ENCODE measurements at regions not wholly inside any gene's neighbourhood (a gene's known extent, or its start where the extent isn't known, plus 50 kb on each side); places are given as distances from the start of the nearest gene placed in this dataset.

DNA sequence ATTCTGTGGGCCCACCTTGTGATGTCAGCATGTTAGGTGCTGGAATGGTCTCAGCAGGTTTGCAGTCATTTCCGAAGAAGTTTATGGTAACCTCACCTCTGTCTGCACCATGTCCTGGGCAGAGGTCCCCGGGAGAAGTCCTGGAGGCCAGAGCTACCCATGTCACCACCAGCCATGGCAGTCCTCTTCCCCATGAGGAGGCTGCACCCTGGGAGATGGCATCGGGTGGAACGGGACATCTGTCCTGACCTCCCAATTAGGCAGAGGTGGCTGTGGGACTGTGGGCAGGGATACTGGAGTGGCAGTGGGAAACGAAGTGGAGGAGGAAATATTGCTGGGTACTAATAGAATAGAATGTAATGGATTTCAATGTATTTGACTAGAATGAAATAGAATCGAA is 511.8 kb upstream of the WSB1 start:
- Histone ChIP-seq H3K4me3 (ENCODE audit: severe bottlenecking) (no peak overlapping the region), H3K36me3 (ENCODE audit: low read depth) (no peaks in the 10 kb centered on the region), H3K9me3 (ENCODE audit: severe bottlenecking) (peaks cover 3% of the 10 kb centered on the region), H3K4me1 (ENCODE audit: insufficient read depth, poor library complexity, severe bottlenecking) (no peaks in the 10 kb centered on the region), H3K27me3 (ENCODE audit: insufficient read depth, poor library complexity, severe bottlenecking) (no peaks in the 10 kb centered on the region), H3K27ac (ENCODE audit: poor library complexity, severe bottlenecking) (no peak overlapping the region)
- TF ChIP-seq, protein P1, sequence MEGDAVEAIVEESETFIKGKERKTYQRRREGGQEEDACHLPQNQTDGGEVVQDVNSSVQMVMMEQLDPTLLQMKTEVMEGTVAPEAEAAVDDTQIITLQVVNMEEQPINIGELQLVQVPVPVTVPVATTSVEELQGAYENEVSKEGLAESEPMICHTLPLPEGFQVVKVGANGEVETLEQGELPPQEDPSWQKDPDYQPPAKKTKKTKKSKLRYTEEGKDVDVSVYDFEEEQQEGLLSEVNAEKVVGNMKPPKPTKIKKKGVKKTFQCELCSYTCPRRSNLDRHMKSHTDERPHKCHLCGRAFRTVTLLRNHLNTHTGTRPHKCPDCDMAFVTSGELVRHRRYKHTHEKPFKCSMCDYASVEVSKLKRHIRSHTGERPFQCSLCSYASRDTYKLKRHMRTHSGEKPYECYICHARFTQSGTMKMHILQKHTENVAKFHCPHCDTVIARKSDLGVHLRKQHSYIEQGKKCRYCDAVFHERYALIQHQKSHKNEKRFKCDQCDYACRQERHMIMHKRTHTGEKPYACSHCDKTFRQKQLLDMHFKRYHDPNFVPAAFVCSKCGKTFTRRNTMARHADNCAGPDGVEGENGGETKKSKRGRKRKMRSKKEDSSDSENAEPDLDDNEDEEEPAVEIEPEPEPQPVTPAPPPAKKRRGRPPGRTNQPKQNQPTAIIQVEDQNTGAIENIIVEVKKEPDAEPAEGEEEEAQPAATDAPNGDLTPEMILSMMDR (IDR thresholded peaks at IDR 0.05; ENCODE audit: poor library complexity, severe bottlenecking): no peak
- peak; percentile 47 for DNase-seq (ENCODE audit: low spot score)
- ATAC-seq (ENCODE audit: low read depth): no peak

DNA sequence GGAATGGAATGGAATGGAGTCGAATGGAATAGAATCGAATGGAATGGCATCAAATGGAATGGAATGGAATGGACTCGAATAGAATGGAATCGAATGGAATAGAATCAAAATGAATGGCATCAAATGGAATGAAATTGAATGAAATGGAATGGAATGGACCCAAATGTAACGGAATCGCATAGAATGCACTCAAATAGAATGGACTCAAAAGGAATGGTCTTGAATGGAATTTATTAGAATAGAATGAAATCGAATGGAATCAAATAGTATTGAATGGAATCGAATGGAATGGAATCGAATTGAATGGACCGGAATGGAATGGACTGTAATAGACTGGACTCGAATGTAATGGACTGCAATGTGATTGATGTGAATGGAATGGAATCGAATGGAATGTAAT is 501.4 kb upstream of the WSB1 start:
- ATAC-seq (ENCODE audit: low read depth) (no peak), DNase-seq (ENCODE audit: low spot score) (no peak)
- no peak overlapping the region for H3K27ac ChIP-seq (ENCODE audit: poor library complexity, severe bottlenecking)
- TF ChIP-seq, protein P1 (IDR thresholded peaks at IDR 0.05; ENCODE audit: poor library complexity, severe bottlenecking): no peak
- H3K27me3 ChIP-seq (ENCODE audit: insufficient read depth, poor library complexity, severe bottlenecking): no peaks in the 10 kb centered on the region
- no peak overlapping the region for H3K4me3 ChIP-seq (ENCODE audit: severe bottlenecking)
- H3K4me1 ChIP-seq (ENCODE audit: insufficient read depth, poor library complexity, severe bottlenecking): no peaks in the 10 kb centered on the region
- no peaks in the 10 kb centered on the region for H3K36me3 ChIP-seq (ENCODE audit: low read depth)
- H3K9me3 ChIP-seq (ENCODE audit: severe bottlenecking): peaks cover 9% of the 10 kb centered on the region

DNA sequence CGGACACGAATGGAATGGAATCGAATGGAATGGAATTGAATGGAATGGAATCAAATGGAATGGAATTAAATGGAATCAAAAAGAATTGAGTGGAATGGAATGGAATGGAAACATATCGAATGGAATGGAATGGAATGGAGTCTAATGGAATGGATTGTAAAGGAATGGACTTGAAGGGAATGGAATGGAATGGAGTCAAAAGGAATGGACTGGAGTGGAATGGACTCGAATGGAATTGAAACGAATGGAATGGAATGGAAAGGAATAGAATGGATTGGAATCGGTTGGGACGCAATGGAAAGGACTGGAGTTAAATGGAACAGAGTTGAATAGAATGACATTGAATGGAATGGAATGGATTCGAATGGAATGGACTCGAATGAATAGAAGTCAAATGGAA is 486.9 kb upstream of the WSB1 start:
- ATAC-seq (ENCODE audit: low read depth) (no peak), DNase-seq (ENCODE audit: low spot score) (no peak)
- TF ChIP-seq, protein P1 (IDR thresholded peaks at IDR 0.05; ENCODE audit: poor library complexity, severe bottlenecking): no peak
- peaks cover 20% of the 10 kb centered on the region for H3K9me3 ChIP-seq (ENCODE audit: severe bottlenecking)
- no peak overlapping the region for H3K27ac ChIP-seq (ENCODE audit: poor library complexity, severe bottlenecking)
- H3K36me3 ChIP-seq (ENCODE audit: low read depth): no peaks in the 10 kb centered on the region
- no peak overlapping the region for H3K4me3 ChIP-seq (ENCODE audit: severe bottlenecking)
- no peaks in the 10 kb centered on the region for H3K4me1 ChIP-seq (ENCODE audit: insufficient read depth, poor library complexity, severe bottlenecking)
- no peaks in the 10 kb centered on the region for H3K27me3 ChIP-seq (ENCODE audit: insufficient read depth, poor library complexity, severe bottlenecking)

DNA sequence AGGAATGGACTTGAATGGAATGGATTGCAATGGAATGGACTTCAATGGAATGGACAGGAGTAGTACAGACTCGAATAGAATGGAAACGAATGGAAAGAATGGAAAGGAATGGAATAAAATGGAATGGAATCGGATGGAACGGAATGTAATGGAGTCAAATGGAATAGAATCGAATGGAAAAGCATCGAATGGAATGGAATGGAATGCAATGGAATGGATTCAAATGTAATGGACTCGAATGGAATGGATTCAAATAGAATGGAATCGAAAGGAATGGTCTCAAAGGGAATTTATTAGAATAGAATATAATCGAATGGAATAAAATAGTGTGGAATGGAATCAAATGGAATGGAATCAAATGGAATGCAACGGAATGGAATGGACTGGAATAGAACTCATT is 484.9 kb upstream of the WSB1 start:
- TF ChIP-seq, protein P1 (IDR thresholded peaks at IDR 0.05; ENCODE audit: poor library complexity, severe bottlenecking): no peak
- Histone ChIP-seq H3K4me1 (ENCODE audit: insufficient read depth, poor library complexity, severe bottlenecking) (no peaks in the 10 kb centered on the region), H3K9me3 (ENCODE audit: severe bottlenecking) (peaks cover 9% of the 10 kb centered on the region), H3K27ac (ENCODE audit: poor library complexity, severe bottlenecking) (no peak overlapping the region), H3K27me3 (ENCODE audit: insufficient read depth, poor library complexity, severe bottlenecking) (no peaks in the 10 kb centered on the region), H3K36me3 (ENCODE audit: low read depth) (no peaks in the 10 kb centered on the region), H3K4me3 (ENCODE audit: severe bottlenecking) (no peak overlapping the region)
- ATAC-seq (ENCODE audit: low read depth) (no peak), DNase-seq (ENCODE audit: low spot score) (no peak)

DNA sequence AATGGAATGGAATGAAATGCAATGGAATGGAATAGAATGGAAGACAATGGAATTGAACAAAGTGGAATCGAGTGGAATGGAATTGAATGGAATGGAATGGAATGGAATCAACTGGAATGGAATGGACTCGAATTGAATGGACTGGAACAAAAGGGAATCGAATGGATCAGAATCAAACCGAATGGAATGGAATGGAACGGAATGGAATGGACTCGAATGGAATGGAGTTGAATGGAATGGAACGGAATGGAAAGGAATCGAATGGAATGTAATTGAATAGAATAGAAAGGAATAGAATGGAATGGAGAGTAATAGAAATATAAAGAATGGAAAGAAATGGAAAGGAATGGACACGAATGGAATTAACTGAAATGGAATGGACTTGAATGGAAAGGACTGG is 475.2 kb upstream of the WSB1 start:
- no peak overlapping the region for H3K27ac ChIP-seq (ENCODE audit: poor library complexity, severe bottlenecking)
- H3K27me3 ChIP-seq (ENCODE audit: insufficient read depth, poor library complexity, severe bottlenecking): no peaks in the 10 kb centered on the region
- no peaks in the 10 kb centered on the region for H3K36me3 ChIP-seq (ENCODE audit: low read depth)
- H3K4me1 ChIP-seq (ENCODE audit: insufficient read depth, poor library complexity, severe bottlenecking): no peaks in the 10 kb centered on the region
- peaks cover 16% of the 10 kb centered on the region for H3K9me3 ChIP-seq (ENCODE audit: severe bottlenecking)
- H3K4me3 ChIP-seq (ENCODE audit: severe bottlenecking): no peak overlapping the region
- TF ChIP-seq, protein P1 (IDR thresholded peaks at IDR 0.05; ENCODE audit: poor library complexity, severe bottlenecking): no peak
- ATAC-seq (ENCODE audit: low read depth) (no peak), DNase-seq (ENCODE audit: low spot score) (no peak)
